SKM-1 treated with dmso at 0.1 percent for 144 hours (cell line): ENCODE measurements at regions not wholly inside any gene's neighbourhood (a gene's known extent, or its start where the extent isn't known, plus 50 kb on each side); places are given as distances from the start of the nearest gene placed in this dataset.

Experiments
- DNase-seq: peaks from one replicate; lab custom pipeline; 2025; ENCODE audit not compliant: unreplicated experiment; lab: John Stamatoyannopoulos, UW

- DNase-seq, result no peak
Observed at GRCh38 chr11:34564406-34564805, 50.8 kb upstream of the ELF5 start.

- no peak for DNase-seq
Observed at GRCh38 chr11:34564807-34565241, 51.2 kb upstream of the ELF5 start.

GRCh38 chr11:34565417-34566207 is 52.0 kb upstream of the ELF5 start:
- peak; percentile 3 for DNase-seq

- no peak for DNase-seq
Observed at GRCh38 chr11:34566208-34566551, 52.6 kb upstream of the ELF5 start.

- DNase-seq, result no peak
Observed at GRCh38 chr11:34566736-34567135, 53.1 kb upstream of the ELF5 start.

- DNase-seq, result no peak
Observed at GRCh38 chr11:34567733-34568132, 53.2 kb upstream of the EHF start.

GRCh38 chr11:34570584-34570983 is 50.3 kb upstream of the EHF start:
- no peak for DNase-seq
